ENCODE measurements at regions not wholly inside any gene's neighbourhood (a gene's known extent, or its start where the extent isn't known, plus 50 kb on each side); places are given as distances from the start of the nearest gene placed in this dataset.

DNA sequence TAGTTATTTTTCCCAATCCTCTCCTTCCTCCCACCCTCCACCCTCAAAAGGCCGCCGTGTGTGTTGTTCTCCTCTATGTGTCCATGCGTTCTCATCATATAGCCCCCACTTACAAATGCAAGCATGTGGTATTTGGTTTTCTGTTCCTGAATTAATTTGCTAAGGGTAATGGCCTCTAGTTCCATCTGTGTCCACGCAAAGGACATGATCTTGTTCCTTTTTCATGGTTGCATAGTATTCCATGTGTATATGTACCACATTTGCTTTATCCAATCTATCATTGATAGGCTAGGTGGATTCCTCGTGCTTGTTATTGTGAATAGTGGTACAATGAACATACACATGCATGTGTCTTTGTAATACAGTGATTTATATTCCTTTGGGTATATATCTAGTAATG lies 1193.7 kb downstream of the RPA4 start:
- TF ChIP-seq CTCF (IDR thresholded peaks at IDR 0.05) (no peak), POLR2A (IDR thresholded peaks at IDR 0.05) (no peak)
